GM18505 (cell line): ENCODE measurements at regions not wholly inside any gene's neighbourhood (a gene's known extent, or its start where the extent isn't known, plus 50 kb on each side); places are given as distances from the start of the nearest gene placed in this dataset.
"Not testable (repeated sequence)": the region's sequence is repeated elsewhere in the genome, so short reads cannot be mapped to it uniquely, and the experiment has no call there.

Experiments
- ATAC-seq: cut with Tn5 transposase; IDR thresholded peaks from one replicate; pipeline ENCODE4 v1.9.1; 2021; ENCODE audit not compliant: unreplicated experiment
- POLR2A ChIP-seq: IDR thresholded peaks from 4 replicates; pipeline ENCODE4 v1.6.1; 2011; ENCODE audit warnings: borderline replicate concordance; ENCODE audit not compliant: insufficient read depth, insufficient read length; ENCODE audit errors: extremely low read depth

- no peak for TF ChIP-seq POLR2A
- no peak for ATAC-seq
Measured at GRCh38 chr14:98923596-98923995, 348.4 kb downstream of the BCL11B start.

- no peak for TF ChIP-seq POLR2A
- no peak for ATAC-seq
Measured at GRCh38 chr14:98924046-98924445, 348.0 kb downstream of the BCL11B start.

- TF ChIP-seq POLR2A = no peak
- ATAC-seq = no peak
Measured at GRCh38 chr14:98925354-98926040, 346.5 kb downstream of the BCL11B start.

GRCh38 chr14:98926146-98926545 is 345.9 kb downstream of the BCL11B start:
- ATAC-seq = no peak

DNA sequence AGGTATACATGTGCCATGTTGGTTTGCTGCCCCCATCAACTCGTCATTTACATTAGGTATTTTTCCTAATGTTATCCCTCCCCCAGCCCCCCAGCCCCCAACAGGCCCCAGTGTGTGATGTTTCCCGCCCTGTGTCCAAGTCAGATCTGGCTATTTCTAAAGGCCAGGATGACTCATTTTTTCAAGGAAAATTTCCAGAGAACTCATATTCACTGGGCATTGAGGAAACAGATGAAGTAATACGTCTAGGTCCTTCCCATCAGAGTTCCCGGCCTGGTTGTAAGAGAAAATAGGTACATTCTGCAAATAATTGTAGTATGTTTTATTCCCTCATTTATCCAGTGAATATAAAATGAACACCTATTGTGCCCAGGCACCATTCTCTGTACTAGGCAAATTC is 345.2 kb downstream of the BCL11B start:
- ATAC-seq = no peak
- no peak for TF ChIP-seq POLR2A

More at GRCh38 chr14:98926146-98926545, 345.9 kb downstream of the BCL11B start:
- no peak for TF ChIP-seq POLR2A

DNA sequence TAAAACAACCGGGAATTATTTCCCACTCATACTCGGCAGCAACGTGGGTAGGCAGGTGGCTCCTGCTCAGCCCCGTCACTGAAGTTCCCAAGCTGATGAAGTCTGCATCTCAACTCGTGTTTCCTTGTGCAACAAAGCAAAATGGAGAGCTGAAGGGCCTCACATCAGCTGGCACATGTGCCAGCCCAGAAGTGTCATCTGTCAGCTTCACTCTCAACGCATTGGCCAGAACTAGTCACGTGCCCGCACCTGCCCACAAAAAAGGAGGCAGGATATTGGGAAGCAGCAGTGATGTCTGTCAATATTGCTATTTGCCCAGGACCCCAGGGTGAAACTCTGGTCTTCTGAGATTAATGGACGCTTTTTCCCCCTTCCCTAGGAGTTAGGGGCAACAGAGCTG is 344.0 kb downstream of the BCL11B start:
- ATAC-seq = no peak
- no peak for TF ChIP-seq POLR2A

DNA sequence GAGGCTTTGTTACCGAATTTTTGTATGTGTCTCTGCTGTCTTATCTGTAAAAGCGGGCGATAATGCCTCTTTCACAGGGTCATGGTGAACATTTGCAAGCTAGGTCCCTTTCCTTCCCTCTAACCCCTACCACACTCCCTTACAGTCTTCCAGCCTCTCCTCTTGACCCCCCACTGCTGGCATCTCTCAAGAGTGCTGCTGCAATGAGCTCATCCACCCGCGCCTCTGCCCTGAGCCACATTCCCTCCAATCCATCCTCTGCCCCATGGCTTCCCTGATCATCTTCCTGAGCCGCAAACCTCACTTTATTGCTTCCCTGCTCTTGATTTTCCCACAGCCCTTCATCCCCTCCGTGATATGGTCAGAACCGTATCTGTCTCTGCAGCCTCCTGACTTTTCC is 343.6 kb downstream of the BCL11B start:
- TF ChIP-seq POLR2A = no peak
- no peak for ATAC-seq

DNA sequence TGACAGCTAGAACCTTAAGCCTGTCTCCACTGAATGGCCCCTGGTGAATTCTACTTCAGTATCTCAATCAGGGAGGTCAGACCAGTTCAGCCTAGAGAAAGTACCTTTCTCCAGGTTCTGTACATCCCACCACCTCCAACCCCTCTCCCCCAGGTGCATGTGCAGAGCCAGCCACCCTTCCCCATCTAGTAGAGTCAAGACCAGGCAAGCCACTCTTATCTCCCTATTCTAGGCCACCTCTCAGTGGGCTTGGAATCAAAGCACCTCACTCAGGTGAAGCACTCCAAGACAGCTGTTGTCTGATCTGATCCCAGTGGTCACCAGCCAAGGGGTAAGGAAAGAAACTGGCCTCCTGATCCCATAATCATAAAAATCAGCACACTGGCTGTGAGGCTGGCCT is 340.9 kb downstream of the BCL11B start:
- ATAC-seq = no peak
- TF ChIP-seq POLR2A = no peak

- no peak for TF ChIP-seq POLR2A
- no peak for ATAC-seq
Measured at GRCh38 chr14:98931911-98932310, 340.1 kb downstream of the BCL11B start.

DNA sequence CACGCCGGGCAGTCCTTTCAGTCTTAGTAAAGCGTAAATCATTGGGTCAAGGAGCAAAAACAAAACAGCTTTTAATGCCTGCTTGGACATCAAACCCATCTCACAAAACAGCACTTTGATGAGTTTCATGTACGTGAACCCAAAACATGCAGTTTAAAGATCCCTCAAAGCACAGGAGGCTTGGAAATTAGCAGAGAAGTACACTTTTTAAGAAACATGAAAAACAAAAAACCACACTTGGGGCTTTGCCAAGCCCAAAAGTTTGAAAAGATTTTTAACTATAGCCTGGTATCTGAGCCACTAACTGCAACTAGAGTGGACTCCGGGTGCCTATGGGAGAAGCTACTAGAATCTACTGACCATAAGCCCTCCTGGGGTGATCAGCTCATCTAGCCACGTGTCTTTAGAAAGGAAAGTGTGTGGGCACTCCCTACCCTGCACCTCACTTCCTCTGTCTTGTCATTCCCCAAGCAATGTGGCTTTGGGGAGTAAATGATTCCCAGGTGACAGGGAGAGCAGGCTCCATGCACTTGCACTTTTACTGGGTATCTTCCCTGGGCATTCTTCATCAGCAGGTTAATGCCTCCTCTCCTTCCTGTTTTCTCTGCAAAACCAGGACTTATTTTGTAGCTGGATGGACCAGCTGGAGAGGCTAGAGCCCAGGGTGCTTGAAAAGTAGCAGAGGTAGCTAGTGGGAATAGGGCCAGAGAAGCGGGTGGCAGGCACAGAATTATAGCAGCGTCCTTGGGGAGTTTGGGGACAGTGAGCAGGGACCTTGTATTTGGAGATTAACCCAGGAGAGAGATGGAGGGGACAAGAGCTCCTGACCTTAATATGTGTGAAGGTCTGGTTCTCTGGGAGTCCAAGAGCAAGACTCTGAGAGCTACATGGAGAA is 339.3 kb downstream of the BCL11B start:
- ATAC-seq = no peak
- no peak for TF ChIP-seq POLR2A

DNA sequence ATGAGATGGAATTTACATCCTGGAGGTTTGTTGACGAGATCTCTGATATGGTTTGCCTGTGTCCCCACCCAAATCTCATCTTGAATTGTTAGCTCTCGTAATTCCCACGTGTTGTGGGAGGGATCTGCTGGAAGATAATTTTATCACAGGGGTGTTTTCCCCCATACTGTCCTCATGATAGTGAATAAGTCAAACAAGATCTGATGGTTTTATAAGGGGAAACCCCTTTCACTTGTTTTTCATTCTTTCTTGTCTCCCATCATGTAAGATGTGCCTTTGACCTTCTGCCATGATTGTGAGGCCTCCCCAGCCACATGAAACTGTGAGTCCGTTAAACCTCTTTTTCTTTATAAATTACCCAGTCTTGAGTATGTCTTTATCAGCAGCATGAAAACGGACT is 337.4 kb downstream of the BCL11B start:
- not testable (repeated sequence) for ATAC-seq

DNA sequence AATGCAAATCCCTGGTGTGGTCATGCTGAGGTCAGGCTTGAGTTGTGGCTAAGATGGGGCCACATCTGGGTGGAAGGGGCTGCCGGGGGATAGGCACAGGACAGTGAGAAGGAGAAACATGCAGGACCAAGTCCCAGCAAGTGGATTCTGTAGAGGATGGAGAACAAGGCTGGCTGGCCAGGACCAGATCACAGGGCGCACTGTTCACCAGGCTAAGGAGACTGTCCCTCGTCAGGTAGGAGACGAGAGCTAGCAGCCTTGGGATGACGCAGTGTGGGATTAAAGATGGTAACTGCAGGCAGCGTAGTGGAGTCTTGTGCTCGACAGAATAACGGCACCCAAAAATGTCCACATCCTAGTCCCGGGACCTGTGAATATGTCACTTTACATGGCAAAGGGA is 336.1 kb downstream of the BCL11B start:
- no peak for TF ChIP-seq POLR2A
- no peak for ATAC-seq

DNA sequence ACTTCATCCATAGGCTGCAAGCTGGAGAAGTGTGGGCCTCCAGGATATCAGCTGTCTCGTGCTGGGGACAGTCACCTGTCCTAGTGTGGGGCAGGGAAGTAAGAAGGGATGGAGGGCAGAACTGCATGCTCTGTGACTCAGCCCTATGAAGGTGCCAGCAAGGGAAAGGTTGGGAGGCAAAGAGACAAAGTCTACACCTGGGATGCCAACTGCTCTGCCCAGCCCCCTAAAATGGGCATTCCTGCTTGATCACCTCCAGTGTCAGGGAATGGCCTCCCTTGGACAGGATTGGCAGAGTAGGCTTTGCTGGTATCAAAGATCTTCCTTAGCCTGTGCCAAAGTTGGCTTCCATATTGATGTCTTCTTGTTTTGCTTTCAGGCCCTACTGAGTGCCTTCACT is 335.0 kb downstream of the BCL11B start:
- no peak for ATAC-seq
- no peak for TF ChIP-seq POLR2A
